NCI-H510A treated with DMSO at 0.1 percent for 48 hours (cell line): ENCODE measurements at regions not wholly inside any gene's neighbourhood (a gene's known extent, or its start where the extent isn't known, plus 50 kb on each side); places are given as distances from the start of the nearest gene placed in this dataset.

ENCODE experiments used
- DNase-seq: peaks from one replicate; lab custom pipeline; 2025; lab: John Stamatoyannopoulos, UW

- DNase-seq: no peak
Observed at GRCh38 chr14:89626233-89626806, 209.3 kb upstream of the FOXN3 start.

GRCh38 chr14:89625731-89626232, 208.7 kb upstream of the FOXN3 start:
- peak; percentile 44 for DNase-seq

GRCh38 chr14:89625244-89625713, 208.2 kb upstream of the FOXN3 start:
- DNase-seq: peak; percentile 54

- peak; percentile 54 for DNase-seq
Observed at GRCh38 chr14:89624500-89625156, 207.6 kb upstream of the FOXN3 start.

- no peak for DNase-seq
Observed at GRCh38 chr14:89621791-89622638, 205.0 kb upstream of the FOXN3 start.

GRCh38 chr14:89621009-89621421, 204.0 kb upstream of the FOXN3 start:
- DNase-seq: no peak

GRCh38 chr14:89620436-89620835, 203.4 kb upstream of the FOXN3 start:
- no peak for DNase-seq

GRCh38 chr14:89619596-89619995, 202.6 kb upstream of the FOXN3 start:
- no peak for DNase-seq

GRCh38 chr14:89618811-89619551, 201.9 kb upstream of the FOXN3 start:
- DNase-seq: peak; percentile 62

GRCh38 chr14:89618330-89618708, 201.3 kb upstream of the FOXN3 start:
- DNase-seq: no peak

- peak; percentile 42 for DNase-seq
Observed at GRCh38 chr14:89617481-89618329, 200.7 kb upstream of the FOXN3 start.

GRCh38 chr14:89616852-89617341, 199.9 kb upstream of the FOXN3 start:
- no peak for DNase-seq

GRCh38 chr14:89616425-89616824, 199.4 kb upstream of the FOXN3 start:
- DNase-seq: no peak

GRCh38 chr14:89615421-89615820, 198.4 kb upstream of the FOXN3 start:
- DNase-seq: no peak

- DNase-seq: no peak
Observed at GRCh38 chr14:89614009-89614691, 197.1 kb upstream of the FOXN3 start.

- DNase-seq: no peak
Observed at GRCh38 chr14:89613260-89614008, 196.4 kb upstream of the FOXN3 start.

- no peak for DNase-seq
Observed at GRCh38 chr14:89609500-89610100, 192.6 kb upstream of the FOXN3 start.

- no peak for DNase-seq
Observed at GRCh38 chr14:89607453-89607852, 190.4 kb upstream of the FOXN3 start.

GRCh38 chr14:89603938-89604480, 187.0 kb upstream of the FOXN3 start:
- DNase-seq: no peak
